Heart right ventricle (tissue), 16 donors: ENCODE measurements at regions not wholly inside any gene's neighbourhood (a gene's known extent, or its start where the extent isn't known, plus 50 kb on each side); places are given as distances from the start of the nearest gene placed in this dataset.

Experiments used
- ATAC-seq, 8 donors: fragments of 200-7000 bp; cut with Tn5 transposase; one replicate each; pipeline ENCODE4 v1.9.1; 2020; ENCODE audit warnings: mild to moderate bottlenecking in 8 of 8, moderate library complexity in 8 of 8, moderate number of reproducible peaks in 1 of 8
- DNase-seq, 2 donors: peaks; one replicate each; pipeline ENCODE4 v3.0.0-alpha.2; 2020
- H3K27ac ChIP-seq, 10 donors: fragments of 200-600 bp; sonication (generic) in 2 of 10; one replicate each; pipeline versions ENCODE4 v1.5.0 to v1.8.0; 2020 to 2022; ENCODE audit warnings: mild to moderate bottlenecking in 3 of 10
- H3K27me3 ChIP-seq, 7 donors: fragments of 200-600 bp; one replicate each; pipeline ENCODE4 v1.8.0; 2021 to 2022; ENCODE audit warnings: mild to moderate bottlenecking in 2 of 7
- H3K36me3 ChIP-seq, 9 donors: fragments of 200-600 bp; sonication (generic) in 1 of 9; one replicate each; pipeline versions ENCODE4 v1.5.0 to v1.8.0; 2020 to 2022; ENCODE audit warnings: mild to moderate bottlenecking in 2 of 9
- H3K4me1 ChIP-seq, 9 donors: fragments of 200-600 bp; sonication (generic) in 1 of 9; one replicate each; pipeline versions ENCODE4 v1.5.0 to v1.8.0; 2020 to 2022; ENCODE audit warnings: mild to moderate bottlenecking in 4 of 9
- H3K4me3 ChIP-seq, 10 donors: fragments of 200-600 bp; sonication (generic) in 2 of 10; one replicate each; pipeline versions ENCODE4 v1.5.0 to v1.8.0; 2020 to 2022; ENCODE audit warnings: mild to moderate bottlenecking in 7 of 10, moderate library complexity in 2 of 10
- H3K9me3 ChIP-seq, 11 donors: fragments of 200-600 bp in 10 of 11; sonication (generic) in 2 of 11; one replicate each; pipeline versions ENCODE4 v1.5.0 to v1.8.0; 2013 to 2022; ENCODE audit warnings: mild to moderate bottlenecking in 2 of 11, control low read depth in 1 of 11, moderate library complexity in 1 of 11
- WGBS, 2 donors: extraction: QIAGEN DNeasy Blood & Tissue Kit; methylation state at CpG; one replicate each; pipeline ENCODE4 v1.1.7; 2013; ENCODE audit warnings: inconsistent platforms in 1 of 2; 5-methylcytosine and 5-hydroxymethylcytosine counted together
- intact Hi-C, 10 donors: fragments of 100-400 bp; cut with DNase I; formaldehyde crosslinking; loops; one replicate each; pipeline versions ENCODE4 v1.11.1 to v1.14.2; 2022
- TF ChIP-seq, protein P1 (sequence below), 9 donors: fragments of 200-600 bp; sonication (generic) in 2 of 9; IDR thresholded peaks; one replicate each; pipeline versions ENCODE4 v1.5.0 to v1.8.0; 2021 to 2022; ENCODE audit warnings: antibody characterized with exemption in 9 of 9, mild to moderate bottlenecking in 5 of 9, moderate library complexity in 1 of 9
- donor health status: Arrhythmogenic right ventricular cardiomyopathy.
- donor health status: ischemic (EF 13 %, LVEDD 7.1; RV severe dilation, severe dysfunction).
- donor health status: healthy with polysubstance abuse.
- donor health status: DM: no; HTN: yes; CAD: no.
- donor health status: DM: no; HTN: no; CAD: no.
- donor health status: ischemic (EF 25% LVEDD 6.9; RV normal size, moderate dysfunction).
- donor health status: ischemic (EF 25% LVEDD 5.7; RV mildly dilated, moderate dysfunction).
- donor health status: healthy.
- donor health status: DM: yes; HTN: yes; CAD: no.
- donor health status: Ischemic cardiomyopathy.
- donor health status: ischemic (EF 35%, LVEDD 5.7; RV mildly dilated, moderate dysfunction).
- donor health status: nonischemic (EF 11% LVEDD 7.7; RV severe dilation, severe dysfunction).
- donor health status: DM: yes; HTN: yes; CAD: no.
- donor health status: PGD.
- donor health status: ischemic (EF 29% LVEDD 5.4; RV normal size, mild dysfunction).
- donor health status: nonischemic (EF 23%, LVEDD 6.1; RV moderate dilation, normal function).

DNA sequence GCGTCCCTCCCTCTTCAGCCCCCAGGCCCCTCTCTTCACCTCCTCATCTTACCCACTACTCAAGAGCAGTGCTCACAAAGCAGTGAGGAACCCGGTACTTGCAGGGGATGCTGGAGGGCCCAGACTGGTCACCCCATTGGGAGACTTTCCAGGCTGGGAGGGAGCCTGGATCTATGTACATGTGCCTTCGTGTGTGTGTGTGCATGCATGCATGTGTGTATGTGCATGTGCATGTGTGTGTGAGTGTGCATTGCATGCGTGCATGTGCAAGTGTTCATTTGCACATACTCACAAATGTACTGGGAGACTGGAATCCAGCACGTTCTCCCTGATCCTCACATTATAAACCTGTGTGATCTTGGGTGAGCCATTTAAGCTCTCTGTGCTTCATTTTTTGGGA is 696.0 kb upstream of the EEF2KMT start:
- no peaks in the 10 kb centered on the region for H3K36me3 ChIP-seq
- no peak overlapping the region for H3K4me3 ChIP-seq
- WGBS, 2 donors: 64 to 69% methylated on average over 5 of the region's 5 CpGs
- no peaks in the 10 kb centered on the region for H3K27me3 ChIP-seq
- DNase-seq (no peak), ATAC-seq (no peak)
- H3K4me1 ChIP-seq: no peaks in the 10 kb centered on the region
- intact Hi-C loops: no loop called here
- no peak overlapping the region for H3K27ac ChIP-seq
- TF ChIP-seq, protein P1, sequence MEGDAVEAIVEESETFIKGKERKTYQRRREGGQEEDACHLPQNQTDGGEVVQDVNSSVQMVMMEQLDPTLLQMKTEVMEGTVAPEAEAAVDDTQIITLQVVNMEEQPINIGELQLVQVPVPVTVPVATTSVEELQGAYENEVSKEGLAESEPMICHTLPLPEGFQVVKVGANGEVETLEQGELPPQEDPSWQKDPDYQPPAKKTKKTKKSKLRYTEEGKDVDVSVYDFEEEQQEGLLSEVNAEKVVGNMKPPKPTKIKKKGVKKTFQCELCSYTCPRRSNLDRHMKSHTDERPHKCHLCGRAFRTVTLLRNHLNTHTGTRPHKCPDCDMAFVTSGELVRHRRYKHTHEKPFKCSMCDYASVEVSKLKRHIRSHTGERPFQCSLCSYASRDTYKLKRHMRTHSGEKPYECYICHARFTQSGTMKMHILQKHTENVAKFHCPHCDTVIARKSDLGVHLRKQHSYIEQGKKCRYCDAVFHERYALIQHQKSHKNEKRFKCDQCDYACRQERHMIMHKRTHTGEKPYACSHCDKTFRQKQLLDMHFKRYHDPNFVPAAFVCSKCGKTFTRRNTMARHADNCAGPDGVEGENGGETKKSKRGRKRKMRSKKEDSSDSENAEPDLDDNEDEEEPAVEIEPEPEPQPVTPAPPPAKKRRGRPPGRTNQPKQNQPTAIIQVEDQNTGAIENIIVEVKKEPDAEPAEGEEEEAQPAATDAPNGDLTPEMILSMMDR (IDR thresholded peaks at IDR 0.05): no peak
- peaks cover 0 to 3% (median 0%) of the 10 kb centered on the region in 11 donors for H3K9me3 ChIP-seq

DNA sequence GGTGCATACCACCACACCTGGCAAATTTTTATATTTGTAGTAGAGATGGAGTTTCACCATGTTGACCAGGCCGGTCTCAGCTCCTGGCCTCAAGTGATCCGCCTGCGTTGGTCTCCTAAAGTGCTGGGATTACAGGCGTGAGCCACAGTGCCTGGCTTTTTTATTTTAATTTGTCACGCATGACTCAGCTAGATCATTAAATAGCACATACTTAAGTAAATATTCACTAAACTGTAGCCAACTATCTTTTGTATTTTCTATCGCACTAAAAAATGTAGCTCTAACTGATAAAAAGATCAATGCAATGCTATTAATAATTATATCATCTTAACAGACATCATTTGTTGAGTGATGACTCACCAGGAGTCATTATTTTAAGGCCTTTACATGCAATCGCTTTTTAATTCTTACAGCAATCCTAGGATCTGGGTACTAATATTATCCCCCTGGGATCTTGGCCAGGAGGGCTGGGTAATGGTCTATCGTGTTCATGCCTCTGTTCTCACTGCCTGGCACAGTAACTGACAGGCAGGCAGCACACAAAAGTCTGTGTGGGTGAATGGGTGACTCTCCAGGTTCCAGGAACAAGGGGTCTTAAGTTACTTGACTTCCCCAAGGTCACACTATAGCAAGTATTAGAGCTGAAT is 693.5 kb upstream of the EEF2KMT start:
- WGBS, 2 donors: 75 to 82% methylated on average over 8 of the region's 8 CpGs
- TF ChIP-seq, protein P1 (IDR thresholded peaks at IDR 0.05): no peak
- no peaks in the 10 kb centered on the region for H3K36me3 ChIP-seq
- peaks cover 0 to 2% (median 0%) of the 10 kb centered on the region in 11 donors for H3K9me3 ChIP-seq
- ATAC-seq (no peak), DNase-seq (no peak)
- intact Hi-C loops: no loop called here
- H3K27me3 ChIP-seq: no peaks in the 10 kb centered on the region
- no peak overlapping the region for H3K27ac ChIP-seq
- H3K4me3 ChIP-seq: no peak overlapping the region
- no peaks in the 10 kb centered on the region for H3K4me1 ChIP-seq

DNA sequence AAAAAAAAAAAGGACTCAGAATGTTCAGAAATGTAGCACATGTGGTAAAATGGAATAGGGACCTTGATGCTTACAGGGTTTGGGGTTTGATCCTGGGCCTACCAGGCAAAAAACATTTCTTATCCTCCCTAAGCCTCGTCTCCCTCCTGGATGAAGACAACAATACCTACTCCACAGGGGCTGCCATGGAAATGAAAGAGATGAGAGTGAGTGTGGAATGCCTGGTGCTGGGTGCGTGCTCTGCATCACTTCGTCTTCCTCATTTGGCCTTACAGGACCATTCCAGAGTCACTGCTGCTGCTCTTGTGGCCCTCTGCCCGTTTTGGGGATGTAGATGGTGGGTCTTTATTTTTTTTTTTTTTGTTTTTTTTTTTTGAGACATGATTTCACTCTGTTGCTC is 692.9 kb upstream of the EEF2KMT start:
- no peak for DNase-seq
- Histone ChIP-seq H3K27ac (no peak overlapping the region), H3K36me3 (no peaks in the 10 kb centered on the region), H3K4me1 (no peaks in the 10 kb centered on the region), H3K9me3 (peaks cover 0 to 2% (median 0%) of the 10 kb centered on the region in 11 donors), H3K4me3 (no peak overlapping the region), H3K27me3 (no peaks in the 10 kb centered on the region)
- TF ChIP-seq, protein P1 (IDR thresholded peaks at IDR 0.05): no peak
- intact Hi-C loops: no loop called here
- 42 to 47% methylated on average over 4 of the region's 4 CpGs for WGBS, 2 donors
- ATAC-seq: no peak

DNA sequence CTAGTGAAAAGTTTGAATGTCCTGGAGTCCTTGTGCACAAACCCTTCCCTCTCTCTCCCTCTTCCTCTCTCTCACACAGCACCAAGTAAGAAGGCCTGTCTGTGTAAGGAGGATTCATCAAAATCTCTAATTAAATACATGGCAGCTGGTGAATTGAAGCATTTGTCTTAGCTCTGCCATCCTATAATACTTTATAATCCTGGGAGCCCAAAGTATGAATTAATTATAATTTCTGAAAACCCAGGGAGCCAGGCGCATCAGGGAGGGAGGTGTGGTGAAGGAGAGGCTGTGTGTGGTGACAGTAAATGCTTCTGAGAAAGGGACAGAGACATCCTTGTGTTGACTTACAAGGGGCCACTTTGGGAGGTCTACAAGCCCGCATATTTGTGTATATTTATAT is 691.4 kb upstream of the EEF2KMT start:
- no peak overlapping the region for H3K27ac ChIP-seq
- no peaks in the 10 kb centered on the region for H3K4me1 ChIP-seq
- H3K27me3 ChIP-seq: no peaks in the 10 kb centered on the region
- TF ChIP-seq, protein P1 (IDR thresholded peaks at IDR 0.05): no peak
- intact Hi-C loops: no loop called here
- H3K4me3 ChIP-seq: no peak overlapping the region
- 72 to 79% methylated on average over 2 of the region's 2 CpGs for WGBS, 2 donors
- ATAC-seq: no peak
- no peaks in the 10 kb centered on the region for H3K36me3 ChIP-seq
- no peak for DNase-seq
- peaks cover 0 to 7% (median 0%) of the 10 kb centered on the region in 11 donors for H3K9me3 ChIP-seq
